Muscle of back (tissue), 3 donors: ENCODE measurements at regions not wholly inside any gene's neighbourhood (a gene's known extent, or its start where the extent isn't known, plus 50 kb on each side); places are given as distances from the start of the nearest gene placed in this dataset.
"Not testable (repeated sequence)": the region's sequence is repeated elsewhere in the genome, so short reads cannot be mapped to it uniquely, and the experiment has no call there.

Experiments used
- DNase-seq, 3 donors: peaks; one replicate each; pipeline versions ENCODE4 v3.0.0 to v3.0.0-alpha.2; 2013

DNA sequence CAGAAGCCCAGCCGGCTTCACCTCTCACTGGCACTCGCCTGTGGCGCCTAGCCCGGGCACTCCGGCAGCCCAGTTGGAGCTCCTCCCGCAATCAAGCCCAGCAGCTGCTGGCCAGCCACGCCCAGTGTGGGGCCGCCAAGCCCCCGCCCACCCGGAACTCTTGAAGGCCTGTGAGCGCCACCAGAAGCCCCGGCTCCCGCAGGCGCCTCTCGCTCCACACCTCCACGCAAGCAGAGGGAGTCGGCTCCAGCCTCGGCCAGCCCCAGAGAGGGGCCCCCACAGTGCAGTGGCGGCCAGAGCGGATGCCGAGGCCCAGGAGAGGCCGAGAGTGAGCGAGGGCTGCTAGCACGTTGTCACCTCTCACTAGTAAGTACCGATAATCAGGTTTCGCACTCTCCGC lies 240.7 kb downstream of the TFEC start:
- no peak for DNase-seq

GRCh38 chr7:115789473-115789872 lies 241.1 kb downstream of the TFEC start:
- not testable (repeated sequence) for DNase-seq

GRCh38 chr7:115782696-115783490 lies 247.7 kb downstream of the TFEC start:
- DNase-seq: peak; percentile 10 to 43 (median 13)

- DNase-seq: no peak
Measured at GRCh38 chr7:115779561-115779960, 251.0 kb downstream of the TFEC start.

DNA sequence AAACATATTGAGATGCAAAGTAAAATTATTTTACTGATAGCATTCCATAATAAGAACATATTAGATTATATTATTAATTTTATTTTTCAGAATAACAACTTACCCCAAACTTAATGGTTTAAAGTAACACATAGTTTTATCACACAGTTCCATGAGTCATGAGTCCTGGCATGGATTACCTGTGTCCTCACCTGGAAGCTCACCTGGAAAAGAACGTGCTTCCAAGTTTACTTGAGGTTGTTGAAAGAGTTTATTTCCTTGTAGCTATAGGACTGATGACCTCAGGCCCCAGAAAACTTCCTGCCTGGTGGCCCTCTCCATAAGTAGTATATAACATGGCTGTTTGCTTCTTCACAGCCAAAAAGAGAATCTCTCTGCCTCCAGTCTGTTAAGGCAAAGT lies 254.6 kb downstream of the TFEC start:
- DNase-seq: no peak

GRCh38 chr7:115763347-115763746 lies 267.2 kb downstream of the TFEC start:
- DNase-seq: no peak

GRCh38 chr7:115758025-115758424 lies 272.5 kb downstream of the TFEC start:
- DNase-seq: no peak

DNA sequence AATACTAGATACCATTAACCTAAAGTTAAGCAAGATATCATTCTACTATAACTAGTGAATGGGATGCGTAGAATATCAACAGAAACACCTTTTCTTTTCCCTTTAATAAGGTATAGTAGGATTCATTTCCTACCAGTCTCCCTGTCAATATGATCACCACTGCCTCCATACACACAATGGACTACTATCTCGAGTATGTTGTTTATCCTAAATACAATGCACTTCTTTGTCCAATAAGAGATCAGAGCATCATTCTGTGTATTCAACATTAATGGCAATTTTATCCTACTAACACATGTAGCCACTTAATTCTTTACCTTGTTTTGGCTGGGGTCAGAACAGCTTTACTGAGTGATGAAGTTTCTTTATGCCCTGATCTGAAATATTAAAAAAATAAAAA lies 276.3 kb downstream of the TFEC start:
- no peak for DNase-seq

- no peak for DNase-seq
Measured at GRCh38 chr7:115749924-115750323, 280.6 kb downstream of the TFEC start.

- peak in 1 of 3 donors; percentile 10 for DNase-seq
Measured at GRCh38 chr7:115748123-115748738, 282.3 kb downstream of the TFEC start.

DNA sequence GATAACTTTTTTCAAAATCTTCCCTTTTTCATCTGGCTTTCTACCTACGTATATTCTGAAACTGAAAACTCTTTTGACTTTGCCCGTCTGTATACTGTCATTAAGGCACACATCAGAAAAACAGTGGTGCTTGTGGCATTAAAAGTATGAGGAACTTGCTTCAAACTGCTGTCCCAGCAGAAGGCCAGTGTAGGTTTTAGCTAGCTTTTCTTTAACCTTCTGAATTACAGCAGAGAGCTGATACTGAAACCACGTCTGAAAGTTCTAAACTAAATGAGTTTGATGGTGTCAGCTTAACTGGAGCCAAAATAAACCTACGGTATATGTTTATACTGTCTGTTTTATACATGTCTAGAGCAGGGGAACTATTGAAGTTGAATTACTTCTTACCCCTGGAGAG lies 283.4 kb downstream of the TFEC start:
- DNase-seq: no peak

GRCh38 chr7:115740043-115740442 lies 290.5 kb downstream of the TFEC start:
- DNase-seq: no peak

DNA sequence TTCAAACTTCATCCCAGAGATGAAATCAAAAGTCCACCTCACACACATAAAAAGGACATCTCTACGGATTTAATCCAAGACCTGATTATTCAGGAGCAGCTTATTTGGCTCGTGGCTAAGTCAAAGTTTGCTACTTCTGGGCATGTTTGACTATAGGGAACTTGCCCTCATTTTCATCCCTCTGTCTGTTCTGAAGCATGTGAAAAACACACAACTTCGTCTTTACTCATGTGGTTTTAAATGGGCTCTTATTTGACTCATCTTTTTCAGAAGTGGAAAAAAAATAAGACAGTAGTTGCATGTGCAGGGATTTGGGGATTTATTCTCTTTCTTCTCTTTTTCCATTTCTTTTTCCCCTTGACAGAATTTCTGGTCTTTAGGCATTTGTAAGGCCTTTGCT lies 295.9 kb downstream of the TFEC start:
- DNase-seq: peak in 1 of 3 donors; percentile 8

GRCh38 chr7:115731796-115732471 lies 298.6 kb downstream of the TFEC start:
- no peak for DNase-seq

DNA sequence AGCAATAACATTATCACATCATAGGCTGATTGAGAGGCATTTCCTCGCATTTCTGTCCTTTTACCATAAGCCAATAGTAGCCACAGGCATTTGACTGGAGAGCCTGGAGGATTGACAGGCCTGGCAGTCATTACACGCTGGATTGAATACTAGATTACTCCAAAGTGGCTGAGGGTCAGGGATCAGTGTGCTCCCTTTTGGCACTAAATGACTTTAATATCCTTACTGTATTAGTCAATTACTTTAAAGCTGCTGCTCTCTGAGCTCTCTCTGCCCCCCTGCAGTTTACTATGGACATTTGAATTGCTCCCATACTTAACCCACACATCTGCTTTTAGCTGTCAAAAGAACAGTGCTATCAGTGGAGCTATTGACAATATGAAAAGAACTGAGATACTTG lies 302.0 kb downstream of the TFEC start:
- no peak for DNase-seq

DNA sequence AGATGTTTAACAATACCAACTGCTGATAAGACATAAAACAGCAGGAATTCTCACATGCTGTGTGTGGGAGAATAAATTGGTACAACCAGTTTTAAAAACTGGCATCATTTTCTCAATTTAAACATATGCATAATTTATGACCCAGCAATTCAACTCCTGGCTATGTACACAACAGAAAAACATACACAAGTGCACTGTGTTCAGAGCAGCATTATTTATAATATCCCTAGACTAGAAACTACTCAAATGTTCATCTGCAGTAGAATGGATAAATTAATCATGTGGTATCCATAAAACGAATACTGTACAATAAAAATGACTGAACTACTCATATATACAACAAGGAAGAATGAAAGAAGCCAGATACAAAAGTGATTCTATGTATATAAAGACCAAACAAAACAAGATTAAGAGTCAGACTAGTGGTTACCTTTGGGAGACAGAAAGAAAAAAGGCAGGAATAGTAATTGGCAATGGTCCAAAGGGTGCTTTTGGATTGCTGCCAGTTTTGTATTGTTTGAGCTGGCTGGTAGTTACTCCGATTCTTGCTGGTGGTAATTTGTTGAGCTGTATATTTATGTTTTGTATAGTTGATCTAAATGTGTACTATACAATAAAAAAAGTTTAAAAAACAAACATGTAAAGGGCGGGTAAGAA lies 306.0 kb downstream of the TFEC start:
- no peak for DNase-seq

GRCh38 chr7:115722302-115722977 lies 308.1 kb downstream of the TFEC start:
- DNase-seq: peak in 1 of 3 donors; percentile 16

GRCh38 chr7:115721293-115722217 lies 309.0 kb downstream of the TFEC start:
- DNase-seq: no peak

DNA sequence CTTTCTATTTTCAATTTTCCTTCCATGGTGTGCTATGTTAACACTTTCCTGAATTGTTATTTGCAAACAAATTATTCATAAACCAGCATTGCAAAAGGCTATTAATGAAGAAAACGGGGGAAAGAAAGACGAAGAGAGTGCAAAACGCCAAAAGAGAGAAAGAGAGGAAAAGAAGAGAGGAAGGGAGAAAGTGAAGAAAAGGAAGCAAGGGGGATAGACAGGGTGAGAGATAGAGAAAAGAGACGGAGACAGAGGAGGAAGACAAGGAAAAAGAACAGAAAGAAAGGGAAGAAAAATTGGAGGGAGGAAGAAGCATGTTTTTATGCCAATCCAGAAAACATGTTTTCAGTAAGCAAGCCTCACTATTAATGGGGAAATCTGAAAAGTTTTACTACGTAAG lies 310.6 kb downstream of the TFEC start:
- DNase-seq: no peak

DNA sequence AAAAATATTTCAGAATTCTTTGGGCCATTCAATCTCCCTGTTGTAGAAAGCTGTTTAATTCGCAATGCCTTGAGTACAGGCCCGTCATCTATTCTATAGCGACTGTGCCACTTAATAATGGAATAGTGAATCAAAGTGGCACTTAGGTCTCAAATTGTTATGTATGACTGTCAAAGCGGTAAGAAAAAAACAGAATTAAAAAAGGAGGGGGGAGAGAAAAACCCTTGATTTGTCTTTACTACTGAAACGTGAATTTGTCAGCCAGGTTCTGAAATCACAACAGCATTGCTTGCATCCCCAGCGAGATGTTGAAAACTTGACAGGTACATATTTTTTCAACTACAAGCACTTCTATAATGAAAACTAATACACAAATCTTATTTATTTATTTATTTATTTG lies 320.9 kb downstream of the TFEC start:
- DNase-seq: no peak

DNA sequence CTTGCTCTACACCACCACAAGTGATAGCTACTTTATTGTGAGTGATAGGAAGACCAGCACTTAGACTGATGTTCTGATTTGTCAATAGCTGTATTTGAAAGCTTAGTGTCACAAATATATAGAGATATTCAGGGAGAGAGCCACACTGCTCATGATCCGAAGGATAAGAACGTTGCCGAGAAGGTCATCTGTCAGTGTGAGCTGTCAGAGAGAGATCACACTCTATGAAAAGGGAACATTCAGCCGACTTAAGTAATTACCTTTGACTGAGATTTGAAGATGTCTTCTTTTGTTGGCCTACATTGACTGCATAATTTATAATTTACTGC lies 322.6 kb downstream of the TFEC start:
- DNase-seq: no peak
